Bronchial epithelial cell (primary cell): ENCODE measurements at regions not wholly inside any gene's neighbourhood (a gene's known extent, or its start where the extent isn't known, plus 50 kb on each side); places are given as distances from the start of the nearest gene placed in this dataset.
A peak's percentile ranks its signal among the peaks of the same experiment; 100 is the strongest.

Experiments used
- DNase-seq: peaks from one replicate; pipeline ENCODE4 v3.0.0-alpha.2; 2010; ENCODE audit warnings: low read depth
- FAIRE-seq: peaks from 2 replicates; lab custom pipeline; 2011; peaks lifted over from hg19 to GRCh38; lab: Jason Lieb, UNC
- H3K27me3 ChIP-seq: 2 replicates; pipeline ENCODE4 v1.5.1; 2011; ENCODE audit warnings: low read length; ENCODE audit not compliant: control insufficient read depth, insufficient read depth
- H3K36me3 ChIP-seq: 2 replicates; pipeline ENCODE4 v1.5.1; 2011; ENCODE audit warnings: low read length; ENCODE audit not compliant: control insufficient read depth, insufficient read depth
- H3K4me3 ChIP-seq: 2 replicates; pipeline ENCODE4 v1.5.1; 2011; ENCODE audit warnings: mild to moderate bottlenecking, low read depth, low read length, control low read depth
- TF ChIP-seq, protein P1 (sequence below): IDR thresholded peaks from 2 replicates; pipeline ENCODE4 v1.5.1; 2011; ENCODE audit warnings: mild to moderate bottlenecking, moderate library complexity, low read length, control low read depth, inconsistent platforms; ENCODE audit not compliant: insufficient read depth, severe bottlenecking

DNA sequence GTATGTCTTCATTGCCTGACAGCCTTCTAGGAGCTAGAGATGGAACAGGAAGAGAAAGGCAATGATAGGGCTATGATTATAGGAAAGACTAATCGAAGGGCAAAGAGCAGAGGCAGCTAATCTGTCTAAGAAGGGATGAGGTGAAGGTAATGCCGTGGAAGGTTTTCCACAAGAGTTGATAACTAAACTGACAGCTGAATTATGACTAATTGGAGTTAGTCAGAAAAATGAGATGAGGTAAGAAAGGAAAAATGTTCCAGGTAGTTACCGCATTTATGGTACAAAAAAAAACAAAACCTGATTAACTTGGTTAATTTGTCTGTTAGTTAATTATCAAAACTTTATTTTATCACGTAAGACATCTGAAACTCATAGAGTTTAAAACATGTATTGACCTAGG is 260.3 kb downstream of the SLITRK6 start:
- Histone ChIP-seq H3K27me3 (no peaks in the 10 kb centered on the region), H3K36me3 (no peaks in the 10 kb centered on the region), H3K4me3 (no peak overlapping the region)
- peak; percentile 71 for DNase-seq
- TF ChIP-seq, protein P1, sequence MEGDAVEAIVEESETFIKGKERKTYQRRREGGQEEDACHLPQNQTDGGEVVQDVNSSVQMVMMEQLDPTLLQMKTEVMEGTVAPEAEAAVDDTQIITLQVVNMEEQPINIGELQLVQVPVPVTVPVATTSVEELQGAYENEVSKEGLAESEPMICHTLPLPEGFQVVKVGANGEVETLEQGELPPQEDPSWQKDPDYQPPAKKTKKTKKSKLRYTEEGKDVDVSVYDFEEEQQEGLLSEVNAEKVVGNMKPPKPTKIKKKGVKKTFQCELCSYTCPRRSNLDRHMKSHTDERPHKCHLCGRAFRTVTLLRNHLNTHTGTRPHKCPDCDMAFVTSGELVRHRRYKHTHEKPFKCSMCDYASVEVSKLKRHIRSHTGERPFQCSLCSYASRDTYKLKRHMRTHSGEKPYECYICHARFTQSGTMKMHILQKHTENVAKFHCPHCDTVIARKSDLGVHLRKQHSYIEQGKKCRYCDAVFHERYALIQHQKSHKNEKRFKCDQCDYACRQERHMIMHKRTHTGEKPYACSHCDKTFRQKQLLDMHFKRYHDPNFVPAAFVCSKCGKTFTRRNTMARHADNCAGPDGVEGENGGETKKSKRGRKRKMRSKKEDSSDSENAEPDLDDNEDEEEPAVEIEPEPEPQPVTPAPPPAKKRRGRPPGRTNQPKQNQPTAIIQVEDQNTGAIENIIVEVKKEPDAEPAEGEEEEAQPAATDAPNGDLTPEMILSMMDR = no peak
- no peak for FAIRE-seq

- Histone ChIP-seq H3K36me3 (no peaks in the 10 kb centered on the region), H3K27me3 (no peaks in the 10 kb centered on the region), H3K4me3 (no peak overlapping the region)
- FAIRE-seq (no peak), DNase-seq (no peak)
- TF ChIP-seq, protein P1 = no peak
Observed at GRCh38 chr13:85537601-85538000, 261.6 kb downstream of the SLITRK6 start.

DNA sequence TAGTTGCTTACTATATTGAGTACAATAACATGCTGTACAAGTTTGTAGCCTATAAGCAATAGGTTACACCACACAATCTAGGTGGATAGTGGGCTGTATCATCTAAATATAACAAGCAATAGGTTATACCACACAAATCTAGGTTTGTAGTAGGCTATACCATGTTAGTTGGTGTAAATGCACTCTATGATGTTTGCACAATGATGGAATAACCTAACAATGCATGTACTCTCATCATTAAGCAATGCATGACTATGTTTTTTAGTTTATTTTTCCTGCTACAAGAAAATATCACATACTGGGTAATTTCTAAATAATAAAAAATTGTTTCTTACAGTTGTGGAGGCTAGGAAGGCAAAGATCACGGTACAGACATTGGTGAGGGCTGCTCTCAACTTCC is 262.5 kb downstream of the SLITRK6 start:
- Histone ChIP-seq H3K4me3 (no peak overlapping the region), H3K36me3 (no peaks in the 10 kb centered on the region), H3K27me3 (no peaks in the 10 kb centered on the region)
- DNase-seq = peak; percentile 77
- no peak for FAIRE-seq
- TF ChIP-seq, protein P1 = no peak

- H3K36me3 ChIP-seq = no peaks in the 10 kb centered on the region
- no peak for FAIRE-seq
- TF ChIP-seq, protein P1 = no peak
- no peaks in the 10 kb centered on the region for H3K27me3 ChIP-seq
- no peak overlapping the region for H3K4me3 ChIP-seq
- no peak for DNase-seq
Observed at GRCh38 chr13:85535316-85536084, 263.7 kb downstream of the SLITRK6 start.

- H3K36me3 ChIP-seq = no peaks in the 10 kb centered on the region
- FAIRE-seq (no peak), DNase-seq (no peak)
- H3K4me3 ChIP-seq = no peak overlapping the region
- TF ChIP-seq, protein P1 = no peak
- no peaks in the 10 kb centered on the region for H3K27me3 ChIP-seq
Observed at GRCh38 chr13:85533911-85534310, 265.3 kb downstream of the SLITRK6 start.

DNA sequence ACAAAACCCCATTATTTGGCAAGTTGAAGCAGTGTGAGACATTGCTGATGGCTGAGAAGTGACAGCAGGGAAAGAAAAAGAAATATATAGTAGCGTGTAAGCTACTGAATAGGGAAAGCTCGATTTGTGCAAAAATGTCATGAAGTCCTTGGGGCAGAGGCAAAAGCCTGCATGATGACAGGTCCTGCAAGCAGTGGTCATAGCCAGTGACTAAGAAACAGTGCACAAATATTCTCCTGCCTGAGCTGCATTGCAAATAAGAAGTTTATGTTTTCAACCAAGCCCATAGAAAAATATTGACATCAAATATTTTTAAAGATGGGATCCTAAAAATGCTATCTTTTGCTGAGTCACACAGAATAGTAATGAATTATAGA is 270.0 kb downstream of the SLITRK6 start:
- DNase-seq (peak; percentile 35), FAIRE-seq (no peak)
- TF ChIP-seq, protein P1 = no peak

More for the DNA sequence above, 270.0 kb downstream of the SLITRK6 start:
- no peaks in the 10 kb centered on the region for H3K36me3 ChIP-seq
- H3K4me3 ChIP-seq = no peak overlapping the region
- no peaks in the 10 kb centered on the region for H3K27me3 ChIP-seq
